ENCODE measurements at regions not wholly inside any gene's neighbourhood (a gene's known extent, or its start where the extent isn't known, plus 50 kb on each side); places are given as distances from the start of the nearest gene placed in this dataset.

DNA sequence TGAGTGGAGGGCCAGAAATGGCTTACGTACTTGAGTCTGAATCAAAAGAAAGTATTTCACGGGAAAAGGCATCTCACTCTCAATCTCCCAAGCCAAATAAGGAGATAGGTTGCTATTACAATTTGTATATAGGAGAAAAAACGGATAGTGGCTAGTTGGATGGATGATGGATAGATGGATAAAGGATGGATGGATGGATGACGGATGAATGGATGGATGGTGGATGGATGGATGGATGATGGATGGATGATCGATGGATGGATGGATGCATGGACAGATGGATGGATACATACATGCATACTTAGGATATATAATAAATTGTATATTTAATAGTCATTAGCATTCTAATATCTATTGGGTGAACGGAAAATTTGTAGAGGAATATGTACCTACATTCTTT, 82.2 kb upstream of the NRP1 start:
- no peak for TF ChIP-seq ZFX (IDR thresholded peaks at IDR 0.05; ENCODE audit: borderline replicate concordance)
- TF ChIP-seq, protein P1, sequence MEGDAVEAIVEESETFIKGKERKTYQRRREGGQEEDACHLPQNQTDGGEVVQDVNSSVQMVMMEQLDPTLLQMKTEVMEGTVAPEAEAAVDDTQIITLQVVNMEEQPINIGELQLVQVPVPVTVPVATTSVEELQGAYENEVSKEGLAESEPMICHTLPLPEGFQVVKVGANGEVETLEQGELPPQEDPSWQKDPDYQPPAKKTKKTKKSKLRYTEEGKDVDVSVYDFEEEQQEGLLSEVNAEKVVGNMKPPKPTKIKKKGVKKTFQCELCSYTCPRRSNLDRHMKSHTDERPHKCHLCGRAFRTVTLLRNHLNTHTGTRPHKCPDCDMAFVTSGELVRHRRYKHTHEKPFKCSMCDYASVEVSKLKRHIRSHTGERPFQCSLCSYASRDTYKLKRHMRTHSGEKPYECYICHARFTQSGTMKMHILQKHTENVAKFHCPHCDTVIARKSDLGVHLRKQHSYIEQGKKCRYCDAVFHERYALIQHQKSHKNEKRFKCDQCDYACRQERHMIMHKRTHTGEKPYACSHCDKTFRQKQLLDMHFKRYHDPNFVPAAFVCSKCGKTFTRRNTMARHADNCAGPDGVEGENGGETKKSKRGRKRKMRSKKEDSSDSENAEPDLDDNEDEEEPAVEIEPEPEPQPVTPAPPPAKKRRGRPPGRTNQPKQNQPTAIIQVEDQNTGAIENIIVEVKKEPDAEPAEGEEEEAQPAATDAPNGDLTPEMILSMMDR (IDR thresholded peaks at IDR 0.05): no peak
